Astrocyte (in vitro differentiated cells and primary cell): ENCODE measurements at regions not wholly inside any gene's neighbourhood (a gene's known extent, or its start where the extent isn't known, plus 50 kb on each side); places are given as distances from the start of the nearest gene placed in this dataset.
A peak's percentile ranks its signal among the peaks of the same experiment; 100 is the strongest.

Experiments used
- CTCF ChIP-seq: IDR thresholded peaks from 2 replicates; pipeline ENCODE4 v1.5.1; 2011; ENCODE audit warnings: low read depth, mild to moderate bottlenecking, inconsistent platforms, low read length, moderate library complexity; ENCODE audit not compliant: insufficient read depth
- EZH2 ChIP-seq: IDR thresholded peaks from 2 replicates; pipeline ENCODE4 v1.6.1; 2012; ENCODE audit warnings: mild to moderate bottlenecking, low read length, inconsistent platforms; ENCODE audit not compliant: insufficient read depth

- TF ChIP-seq CTCF (peak; percentile 32), EZH2 (no peak)
Measured at GRCh38 chr2:164126960-164127660, 391.3 kb upstream of the FIGN start.
